B cell (primary cell): ENCODE measurements at regions not wholly inside any gene's neighbourhood (a gene's known extent, or its start where the extent isn't known, plus 50 kb on each side); places are given as distances from the start of the nearest gene placed in this dataset.

ENCODE experiments used
- ATAC-seq: fragments of 200-7000 bp; cut with Tn5 transposase; one replicate; pipeline ENCODE4 v1.10.0; 2021; ENCODE audit warnings: low read depth, mild to moderate bottlenecking, moderate number of reproducible peaks, moderate library complexity
- CTCF ChIA-PET: fragments of 350-600 bp; sonication (Branson Sonifier 250); formaldehyde crosslinking; loops from one replicate; lab custom pipeline; 2021; ENCODE audit warnings: antibody characterized with exemption, inconsistent platforms; lab: Charles Lee
- POLR2A ChIA-PET: fragments of 350-600 bp; sonication (Branson Sonifier 250); formaldehyde crosslinking; loops from one replicate; lab custom pipeline; 2021; ENCODE audit warnings: antibody characterized with exemption; lab: Charles Lee
- DNase-seq: peaks from one replicate; pipeline ENCODE4 v3.0.0; 2013
- H2AFZ ChIP-seq: 2 replicates; pipeline ENCODE4 v1.6.1; 2012; ENCODE audit warnings: mild to moderate bottlenecking, low read depth, low read length; ENCODE audit not compliant: insufficient read depth, poor library complexity, severe bottlenecking
- H3K27ac ChIP-seq, 2 donors: 1 replicate in 1 of 2; 2 replicates in 1 of 2; pipeline ENCODE4 v1.5.1; 2012 to 2013; ENCODE audit warnings: low read length in 2 of 2, mild to moderate bottlenecking in 2 of 2, moderate library complexity in 1 of 2
- H3K27me3 ChIP-seq, 4 experiments: fragments of 200-600 bp in 1 of 4; sonication (generic) in 1 of 4; replicated peaks in 1 of 4; 1 replicate in 2 of 4; 2 replicates in 2 of 4; pipeline versions ENCODE4 v1.6.1 to v1.7.0; 2013 to 2016; ENCODE audit warnings: low read length in 3 of 4, mild to moderate bottlenecking in 2 of 4, mixed read lengths in 1 of 4, moderate library complexity in 1 of 4; ENCODE audit not compliant: insufficient read depth in 4 of 4, control insufficient read depth in 3 of 4; ENCODE audit errors: control extremely low read depth in 1 of 4
- H3K36me3 ChIP-seq, 2 experiments: replicated peaks in 1 of 2; 1 replicate in 1 of 2; 2 replicates in 1 of 2; pipeline versions ENCODE4 v1.6.1 to v1.7.1; 2013; ENCODE audit warnings: low read length in 1 of 2; ENCODE audit not compliant: insufficient read depth in 2 of 2, control insufficient read depth in 1 of 2; ENCODE audit errors: control extremely low read depth in 1 of 2, extremely low read depth in 1 of 2
- H3K4me1 ChIP-seq, 2 donors: fragments of 200-600 bp in 1 of 2; sonication (generic) in 1 of 2; 1 replicate in 1 of 2; 2 replicates in 1 of 2; pipeline versions ENCODE4 v1.5.1 to v1.6.1; 2013 to 2017; ENCODE audit warnings: low read length in 2 of 2; ENCODE audit not compliant: control insufficient read depth in 2 of 2, insufficient read depth in 2 of 2
- H3K4me2 ChIP-seq: replicated peaks from 2 replicates; pipeline ENCODE3; 2012; ENCODE audit warnings: mild to moderate bottlenecking, low read depth, low read length; ENCODE audit not compliant: poor library complexity, severe bottlenecking
- H3K4me3 ChIP-seq, 5 experiments: fragments of 200-600 bp in 1 of 5; sonication (generic) in 1 of 5; 1 replicate in 3 of 5; 2 replicates in 2 of 5; pipeline versions ENCODE4 v1.5.1 to v1.7.0; 2011 to 2016; ENCODE audit warnings: low read length in 4 of 5, mild to moderate bottlenecking in 4 of 5, low read depth in 2 of 5, control low read depth in 1 of 5, moderate library complexity in 1 of 5; ENCODE audit not compliant: insufficient read depth in 1 of 5; ENCODE audit errors: control extremely low read depth in 1 of 5, extremely low read depth in 1 of 5
- H3K79me2 ChIP-seq: fragments of 200-600 bp; sonication (generic); one replicate; pipeline ENCODE4 v1.6.0; 2016; ENCODE audit warnings: low read length; ENCODE audit not compliant: control insufficient read depth, insufficient read depth
- H3K9ac ChIP-seq: fragments of 200-600 bp; sonication (generic); 2 replicates; pipeline ENCODE4 v1.6.1; 2017; ENCODE audit warnings: mild to moderate bottlenecking, low read length, moderate library complexity
- H3K9me3 ChIP-seq, 3 donors: one replicate each; pipeline versions ENCODE4 v1.6.1 to v1.7.1; 2013; ENCODE audit warnings: low read length in 2 of 3; ENCODE audit not compliant: control insufficient read depth in 2 of 3, insufficient read depth in 1 of 3; ENCODE audit errors: control extremely low read depth in 1 of 3
- H4K20me1 ChIP-seq: 2 replicates; pipeline ENCODE4 v1.6.0; 2012; ENCODE audit warnings: mild to moderate bottlenecking, low read length; ENCODE audit not compliant: insufficient read depth, control insufficient read depth, poor library complexity, severe bottlenecking
- H3K27ac Mint-ChIP-seq: one replicate; pipeline ENCODE4 v1.8.0; 2021; ENCODE audit warnings: mixed read lengths
- H3K27me3 Mint-ChIP-seq: one replicate; pipeline ENCODE4 v1.8.0; 2021; ENCODE audit warnings: mixed read lengths
- H3K4me1 Mint-ChIP-seq: one replicate; pipeline ENCODE4 v1.8.0; 2021; ENCODE audit warnings: mixed read lengths
- H3K4me3 Mint-ChIP-seq: one replicate; pipeline ENCODE4 v1.8.0; 2021; ENCODE audit warnings: mixed read lengths
- H3K9me3 Mint-ChIP-seq: one replicate; pipeline ENCODE4 v1.8.0; 2022; ENCODE audit warnings: mixed read lengths; ENCODE audit not compliant: insufficient read depth
- CTCF ChIP-seq: fragments of 200-600 bp; IDR thresholded peaks from one replicate; pipeline ENCODE4 v1.8.0; 2022; ENCODE audit warnings: antibody characterized with exemption, mild to moderate bottlenecking
- EZH2 ChIP-seq: IDR thresholded peaks from 2 replicates; pipeline ENCODE4 v1.6.1; 2012; ENCODE audit warnings: borderline replicate concordance, low read depth, mild to moderate bottlenecking, moderate library complexity, low read length; ENCODE audit not compliant: insufficient read depth, poor library complexity, severe bottlenecking
- WGBS: methylation state at CpG from one replicate; pipeline ENCODE4 v1.1.5; 2013; ENCODE audit warnings: missing lambda C conversion rate; ENCODE audit not compliant: insufficient coverage; 5-methylcytosine and 5-hydroxymethylcytosine counted together
- intact Hi-C: fragments of 100-400 bp; cut with micrococcal nuclease; formaldehyde crosslinking; loops from one replicate; pipeline ENCODE4 v1.10.0; 2022

GRCh38 chr2:34567128-34567527 lies 968.0 kb upstream of the FAM98A start:
- H3K27me3 ChIP-seq: no peaks in the 10 kb centered on the region
- Mint-ChIP-seq H3K9me3 (no peaks in the 10 kb centered on the region), H3K27me3 (no peaks in the 10 kb centered on the region), H3K27ac (no peak overlapping the region), H3K4me3 (no peak overlapping the region), H3K4me1 (no peaks in the 10 kb centered on the region)
- no peak overlapping the region for H3K4me3 ChIP-seq
- intact Hi-C loops: no loop called here
- no peaks in the 10 kb centered on the region for H4K20me1 ChIP-seq
- no peaks in the 10 kb centered on the region for H3K79me2 ChIP-seq
- no peak overlapping the region for H3K4me2 ChIP-seq
- no peak overlapping the region for H2AFZ ChIP-seq
- 94% methylated on average over 4 of the region's 7 CpGs for WGBS
- no peaks in the 10 kb centered on the region for H3K9me3 ChIP-seq
- ATAC-seq: no peak
- no peak for TF ChIP-seq EZH2
- TF ChIP-seq CTCF: no peak
- H3K27ac ChIP-seq: no peak overlapping the region
- no peak overlapping the region for H3K9ac ChIP-seq
- POLR2A ChIA-PET: no interaction called here
- H3K36me3 ChIP-seq: no peaks in the 10 kb centered on the region
- CTCF ChIA-PET: no interaction called here
- no peak for DNase-seq
- no peaks in the 10 kb centered on the region for H3K4me1 ChIP-seq

- Histone ChIP-seq H3K4me2 (no peak overlapping the region), H3K36me3 (no peaks in the 10 kb centered on the region), H3K9ac (no peak overlapping the region), H3K79me2 (no peaks in the 10 kb centered on the region), H3K9me3 (peaks cover 0 to 6% (median 1%) of the 10 kb centered on the region in 3 donors), H2AFZ (no peak overlapping the region), H3K27ac (no peak overlapping the region), H3K4me3 (no peak overlapping the region), H3K4me1 (no peaks in the 10 kb centered on the region), H4K20me1 (no peaks in the 10 kb centered on the region), H3K27me3 (no peaks in the 10 kb centered on the region)
- ChIA-PET POLR2A (no interaction called here), CTCF (no interaction called here)
- H3K27ac Mint-ChIP-seq: no peak overlapping the region
- H3K27me3 Mint-ChIP-seq: no peaks in the 10 kb centered on the region
- no peak for DNase-seq
- no CpG with 5 or more reads among the region's 5 CpGs for WGBS
- TF ChIP-seq CTCF: no peak
- no peak for TF ChIP-seq EZH2
- no peaks in the 10 kb centered on the region for H3K4me1 Mint-ChIP-seq
- intact Hi-C loops: no loop called here
- no peaks in the 10 kb centered on the region for H3K9me3 Mint-ChIP-seq
- ATAC-seq: no peak
- no peak overlapping the region for H3K4me3 Mint-ChIP-seq
Observed at GRCh38 chr2:34552337-34552736, 953.2 kb upstream of the FAM98A start.
